Stimulated activated CD4-positive, alpha-beta T cell treated with anti-CD3 and anti-CD28 coated beads, TNF-alpha, amount 100 ng/mL, for 1 hour (primary cell): ENCODE measurements at regions not wholly inside any gene's neighbourhood (a gene's known extent, or its start where the extent isn't known, plus 50 kb on each side); places are given as distances from the start of the nearest gene placed in this dataset.
"Not testable (repeated sequence)": the region's sequence is repeated elsewhere in the genome, so short reads cannot be mapped to it uniquely, and the experiment has no call there.

Experiments
- DNase-seq, 3 donors: peaks; one replicate each; pipeline ENCODE4 v3.0.0-alpha.2; 2020; ENCODE audit warnings: low read depth in 3 of 3, low spot score in 1 of 3

DNA sequence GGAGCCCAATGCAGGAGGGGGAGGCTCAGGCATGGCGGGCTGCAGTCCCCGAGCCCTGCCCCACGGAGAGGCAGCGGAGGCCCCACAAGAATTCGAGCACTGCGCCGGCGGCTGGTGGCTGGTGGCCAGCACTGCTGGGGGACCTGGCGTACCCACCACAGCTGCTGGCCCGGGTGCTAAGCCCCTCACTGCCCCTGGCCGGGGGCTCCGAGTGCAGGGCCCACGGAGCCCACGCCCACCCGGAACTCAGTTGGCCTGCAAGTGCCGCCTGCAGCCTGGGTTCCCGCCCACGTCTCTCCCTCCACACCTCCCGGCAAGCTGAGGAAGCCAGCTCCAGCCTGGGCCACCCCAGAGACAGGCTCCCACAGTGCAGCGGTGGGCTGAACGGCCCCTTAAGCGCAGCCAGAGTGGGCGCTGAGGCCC lies 780.3 kb downstream of the DTWD2 start:
- DNase-seq = no peak

GRCh38 chr5:118199801-118200200 lies 788.5 kb downstream of the DTWD2 start:
- no peak for DNase-seq

DNA sequence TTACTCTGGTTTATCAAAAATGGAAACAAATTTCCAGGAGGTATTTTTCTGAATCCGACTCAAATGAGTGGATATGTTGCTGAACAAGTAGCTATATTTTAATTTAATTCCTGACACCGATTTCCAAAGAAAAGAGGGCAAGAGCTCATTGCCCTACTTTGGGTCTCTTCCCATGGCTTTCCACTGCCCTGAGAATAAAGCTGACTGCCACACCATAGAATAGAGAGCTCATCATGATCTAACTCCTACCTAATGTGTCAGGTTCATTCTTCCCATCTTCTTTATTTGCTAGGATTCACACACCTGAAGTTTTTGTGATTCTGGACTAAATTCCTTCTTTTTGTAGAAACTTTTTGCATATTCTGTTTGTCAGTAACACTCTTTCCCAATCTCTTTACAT lies 792.1 kb downstream of the DTWD2 start:
- no peak for DNase-seq

- no peak for DNase-seq
These were observed 793.1 kb downstream of the DTWD2 start for GRCh38 chr5:118195211-118195610.

DNA sequence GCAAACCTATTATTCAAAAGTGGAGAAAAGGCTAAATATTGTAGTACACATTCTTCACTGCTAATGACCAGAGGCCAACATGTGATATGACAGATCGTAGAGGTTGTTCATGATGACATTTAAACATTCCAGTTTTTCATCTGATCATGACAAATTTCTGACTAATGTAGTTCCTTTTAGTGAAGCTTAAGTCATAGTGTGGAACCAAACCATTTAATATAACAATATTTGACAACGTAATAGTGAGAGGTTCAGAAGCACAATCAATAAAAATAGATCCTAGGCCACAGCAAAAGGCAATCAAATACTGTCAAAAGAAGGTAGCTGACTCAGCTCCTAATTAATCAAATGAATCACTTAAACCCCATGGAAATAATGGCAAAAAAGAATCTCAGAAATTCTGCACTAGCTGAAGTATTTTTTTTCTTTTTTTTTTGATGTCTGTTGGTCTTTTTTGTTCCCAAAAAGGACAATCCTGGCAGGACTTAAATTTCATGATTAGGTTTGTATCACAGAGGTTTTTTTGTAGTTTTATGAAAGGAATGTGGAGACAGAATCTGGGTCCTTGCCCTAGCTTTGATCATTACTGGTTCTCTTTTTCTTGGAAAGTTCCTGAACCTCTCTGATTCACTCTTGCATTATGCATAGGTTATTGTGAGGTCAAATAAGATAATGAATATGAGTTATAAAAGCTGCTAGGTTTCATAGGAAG lies 795.0 kb downstream of the DTWD2 start:
- DNase-seq = no peak

DNA sequence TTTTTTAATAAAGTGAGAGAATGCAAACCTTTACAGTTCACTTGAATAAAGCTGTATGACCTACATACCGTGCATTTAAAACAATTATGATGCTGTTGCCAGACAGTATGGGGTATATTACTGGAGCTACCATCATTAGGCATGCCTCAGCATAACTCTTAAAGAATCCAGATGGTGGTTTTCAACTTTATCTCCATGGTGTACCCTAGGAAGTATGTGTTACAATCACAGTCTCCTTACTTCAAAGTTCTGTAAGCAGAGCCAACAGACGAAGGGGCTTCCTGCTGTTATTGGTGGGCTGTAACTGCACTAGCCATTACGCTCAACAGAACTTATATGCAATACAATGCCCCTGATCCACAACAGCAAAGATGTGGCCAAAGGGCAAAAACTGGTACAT lies 803.3 kb downstream of the DTWD2 start:
- no peak for DNase-seq

DNA sequence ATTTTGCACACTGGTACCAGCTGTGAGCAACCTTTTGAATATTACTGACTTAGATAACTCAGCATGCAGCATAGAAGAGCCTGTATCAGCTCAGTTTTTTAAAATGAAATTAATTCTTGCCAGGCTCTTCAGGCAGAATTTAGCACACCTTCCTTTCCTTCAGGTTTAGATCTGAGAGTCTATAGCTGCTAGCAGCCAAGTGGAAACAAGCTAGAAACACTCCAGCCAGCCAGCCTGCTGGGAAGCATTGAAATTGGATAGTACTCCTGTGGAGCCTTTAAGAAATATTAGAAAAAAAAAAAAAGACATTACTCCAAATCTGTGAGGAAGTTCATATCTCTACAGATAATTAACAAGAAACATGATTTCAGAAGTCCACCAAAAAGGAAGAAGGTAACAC lies 812.2 kb downstream of the DTWD2 start:
- no peak for DNase-seq

GRCh38 chr5:118174671-118175070 lies 813.7 kb downstream of the DTWD2 start:
- no peak for DNase-seq

GRCh38 chr5:118173340-118173739 lies 815.0 kb downstream of the DTWD2 start:
- no peak for DNase-seq

GRCh38 chr5:118165619-118166018 lies 822.7 kb downstream of the DTWD2 start:
- DNase-seq = no peak

GRCh38 chr5:118156181-118156580 lies 832.2 kb downstream of the DTWD2 start:
- no peak for DNase-seq

DNA sequence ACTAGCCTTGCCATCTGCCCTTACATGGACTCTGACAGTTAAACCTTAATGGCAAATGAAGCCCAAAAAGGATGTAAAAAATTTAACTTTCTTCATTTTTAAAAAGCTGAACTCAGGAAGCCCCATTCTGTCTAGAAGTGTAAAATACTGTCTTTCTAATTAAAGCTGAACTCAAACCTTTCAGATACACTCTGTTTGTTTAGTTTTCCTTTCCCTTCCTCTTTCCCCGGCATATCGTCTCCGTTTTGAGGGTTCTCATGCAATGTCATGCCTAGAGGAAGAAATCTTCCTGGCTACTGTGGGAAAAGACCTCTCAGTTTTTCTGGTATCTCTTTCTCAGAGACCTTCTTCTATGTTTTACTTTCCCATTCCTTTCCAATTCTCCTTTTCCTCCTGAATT lies 841.5 kb downstream of the DTWD2 start:
- no peak for DNase-seq

- no peak for DNase-seq
These were observed 843.8 kb downstream of the DTWD2 start for GRCh38 chr5:118144540-118144939.

DNA sequence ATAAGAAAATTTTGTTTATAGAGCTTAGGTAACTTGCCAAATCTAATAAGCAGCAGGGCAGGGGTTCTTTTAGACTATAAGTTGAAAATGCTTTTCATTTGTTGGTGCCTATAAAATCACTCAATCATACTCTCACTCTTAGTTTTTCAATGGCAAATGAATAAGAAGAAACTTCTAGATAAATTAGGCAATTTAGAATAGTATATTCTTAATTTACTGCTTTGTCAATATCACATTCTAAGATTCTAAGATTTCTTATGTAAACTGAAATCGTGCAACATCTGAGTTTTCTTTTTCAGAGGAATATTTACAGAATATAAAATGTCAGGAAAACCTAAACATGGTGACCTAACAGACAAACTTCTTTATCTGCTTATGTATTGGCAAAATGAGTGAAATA lies 849.0 kb downstream of the DTWD2 start:
- no peak for DNase-seq

DNA sequence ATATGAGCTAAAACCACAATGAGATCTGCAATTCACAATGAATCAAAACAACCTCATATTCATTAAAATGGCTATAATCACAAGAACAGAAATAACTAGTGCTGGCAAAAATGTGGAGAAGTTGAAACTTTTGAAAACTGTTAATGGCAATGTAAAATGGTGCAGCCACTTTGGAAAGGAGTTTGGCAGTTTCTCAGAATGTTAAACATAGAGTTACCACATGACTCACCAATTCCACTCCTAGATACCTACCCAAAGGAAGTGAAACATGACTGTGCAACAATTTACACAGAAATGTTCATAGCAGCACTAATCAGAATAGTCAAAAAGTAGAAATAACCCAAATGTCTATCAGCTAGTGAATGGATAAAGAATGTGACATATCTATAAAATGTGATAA lies 862.2 kb downstream of the DTWD2 start:
- no peak for DNase-seq

- DNase-seq = no peak
These were observed 862.7 kb downstream of the DTWD2 start for GRCh38 chr5:118125687-118126086.

- no peak for DNase-seq
These were observed 867.1 kb downstream of the DTWD2 start for GRCh38 chr5:118121258-118121657.

- DNase-seq = no peak
These were observed 872.6 kb downstream of the DTWD2 start for GRCh38 chr5:118115791-118116190.

- DNase-seq = no peak
These were observed 876.4 kb downstream of the DTWD2 start for GRCh38 chr5:118111956-118112355.

GRCh38 chr5:118107246-118107645 lies 881.1 kb downstream of the DTWD2 start:
- DNase-seq = not testable (repeated sequence)

DNA sequence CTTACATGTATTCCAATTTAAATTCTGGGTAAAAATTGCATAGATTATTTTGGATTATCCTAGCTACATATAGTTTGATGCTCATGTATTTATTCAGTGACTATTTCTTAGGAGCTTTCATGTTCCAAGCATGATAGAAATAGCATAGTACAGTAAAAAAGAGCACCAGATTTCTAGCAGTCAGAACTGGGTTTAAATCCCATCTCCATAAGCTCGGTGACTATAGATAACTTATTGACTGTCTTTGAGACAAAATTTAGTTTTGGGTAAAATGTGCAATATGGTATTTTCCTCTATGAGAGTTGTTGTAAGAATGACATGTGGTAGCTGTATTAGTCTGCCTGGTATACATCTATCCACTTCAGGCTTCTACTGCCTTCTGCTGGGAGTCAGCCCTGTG lies 889.6 kb downstream of the DTWD2 start:
- no peak for DNase-seq

GRCh38 chr5:118095115-118095514 lies 893.2 kb downstream of the DTWD2 start:
- DNase-seq = no peak

- DNase-seq = no peak
These were observed 899.9 kb downstream of the DTWD2 start for GRCh38 chr5:118088448-118088847.
